Adipocyte (in vitro differentiated cells): ENCODE measurements at regions not wholly inside any gene's neighbourhood (a gene's known extent, or its start where the extent isn't known, plus 50 kb on each side); places are given as distances from the start of the nearest gene placed in this dataset.
"Not testable (repeated sequence)": the region's sequence is repeated elsewhere in the genome, so short reads cannot be mapped to it uniquely, and the experiment has no call there.

Experiments
- DNase-seq: peaks from one replicate; pipeline ENCODE4 v3.0.0-alpha.2; 2015; ENCODE audit warnings: low read depth
- H3K27me3 ChIP-seq: replicated peaks from 2 replicates; pipeline ENCODE4 v1.7.0; 2013; ENCODE audit warnings: mild to moderate bottlenecking, low read length, moderate library complexity; ENCODE audit not compliant: control insufficient read depth, insufficient read depth
- H3K36me3 ChIP-seq: 2 replicates; pipeline ENCODE4 v1.7.0; 2013; ENCODE audit warnings: low read length, mild to moderate bottlenecking, moderate library complexity; ENCODE audit not compliant: control insufficient read depth, insufficient read depth, severe bottlenecking
- H3K4me1 ChIP-seq: 2 replicates; pipeline ENCODE4 v1.7.0; 2013; ENCODE audit warnings: mild to moderate bottlenecking, low read length, moderate library complexity; ENCODE audit not compliant: control insufficient read depth, insufficient read depth
- H3K4me3 ChIP-seq: 2 replicates; pipeline ENCODE4 v1.7.0; 2013; ENCODE audit warnings: mild to moderate bottlenecking, low read length, moderate library complexity
- H3K9ac ChIP-seq: 2 replicates; pipeline ENCODE4 v1.7.0; 2013; ENCODE audit warnings: mild to moderate bottlenecking, low read length, moderate library complexity
- H3K9me3 ChIP-seq: 2 replicates; pipeline ENCODE4 v1.7.0; 2013; ENCODE audit warnings: mild to moderate bottlenecking, low read length, moderate library complexity; ENCODE audit not compliant: control insufficient read depth

DNA sequence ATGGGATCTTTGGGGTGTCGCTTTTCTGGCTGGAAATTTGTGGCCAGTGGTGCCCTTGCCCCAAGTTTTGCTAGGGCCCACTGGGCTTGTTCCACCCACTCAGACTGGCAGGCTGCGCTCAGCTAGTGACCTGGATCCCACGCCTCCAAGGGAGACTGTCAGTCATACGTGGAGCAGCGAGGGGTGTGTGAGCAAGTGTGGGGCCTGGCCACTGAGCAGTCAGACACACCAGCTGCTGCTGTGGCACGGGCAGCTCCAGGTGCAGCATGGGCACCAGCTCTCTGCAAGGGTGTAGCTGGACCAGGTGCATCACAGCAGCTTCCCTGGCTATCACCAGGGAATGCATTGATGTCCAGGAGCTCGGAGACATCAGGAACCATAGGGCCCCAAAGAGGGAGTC is 327.0 kb downstream of the NR4A2 start:
- Histone ChIP-seq H3K9me3 (no peaks in the 10 kb centered on the region), H3K36me3 (no peaks in the 10 kb centered on the region), H3K27me3 (no peaks in the 10 kb centered on the region), H3K4me1 (no peaks in the 10 kb centered on the region), H3K4me3 (no peak overlapping the region), H3K9ac (no peak overlapping the region)
- DNase-seq, result no peak

DNA sequence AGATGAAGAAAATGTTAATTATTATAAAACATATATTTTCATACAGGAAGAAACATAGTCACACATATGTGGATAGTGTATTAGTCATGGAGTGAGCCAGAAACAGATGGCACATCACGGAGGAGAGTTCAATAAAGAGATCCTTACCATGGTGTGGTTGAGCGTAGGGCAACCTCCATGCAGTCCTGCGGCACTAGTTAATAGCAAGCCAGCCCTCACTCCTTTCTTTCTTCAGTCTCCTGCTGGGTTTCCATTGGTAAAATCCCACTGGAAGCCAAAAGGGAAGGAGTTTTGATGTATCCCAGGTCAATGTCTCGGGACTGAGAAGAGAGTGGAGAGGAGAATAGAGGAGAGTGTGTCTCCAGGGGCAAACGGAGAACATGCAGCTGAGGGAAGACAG is 328.1 kb downstream of the NR4A2 start:
- Histone ChIP-seq H3K9ac (no peak overlapping the region), H3K27me3 (no peaks in the 10 kb centered on the region), H3K9me3 (no peaks in the 10 kb centered on the region), H3K4me3 (no peak overlapping the region), H3K4me1 (no peaks in the 10 kb centered on the region), H3K36me3 (no peaks in the 10 kb centered on the region)
- no peak for DNase-seq

DNA sequence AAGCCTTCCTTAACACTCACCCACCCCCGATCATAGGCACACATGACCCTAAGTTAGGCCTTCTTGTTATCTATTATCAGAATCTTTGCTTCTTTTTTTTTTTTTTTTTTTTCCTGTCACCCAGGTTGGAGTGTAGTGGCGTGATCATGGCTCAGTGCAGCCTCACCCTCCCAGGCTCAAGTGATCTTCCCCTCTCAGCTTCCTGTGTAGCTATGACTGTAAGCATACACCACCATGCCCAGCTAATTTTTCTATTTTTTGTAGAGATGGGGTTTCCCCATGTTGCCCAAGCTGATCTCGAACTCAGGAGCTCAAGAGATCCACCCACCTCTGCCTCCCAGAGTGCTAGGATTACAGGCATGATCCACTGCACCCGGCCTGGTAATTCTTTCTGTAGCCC is 328.7 kb downstream of the NR4A2 start:
- H3K9me3 ChIP-seq, result no peaks in the 10 kb centered on the region
- H3K27me3 ChIP-seq, result no peaks in the 10 kb centered on the region
- no peak overlapping the region for H3K4me3 ChIP-seq
- DNase-seq, result no peak
- no peaks in the 10 kb centered on the region for H3K36me3 ChIP-seq
- no peak overlapping the region for H3K9ac ChIP-seq
- no peaks in the 10 kb centered on the region for H3K4me1 ChIP-seq

DNA sequence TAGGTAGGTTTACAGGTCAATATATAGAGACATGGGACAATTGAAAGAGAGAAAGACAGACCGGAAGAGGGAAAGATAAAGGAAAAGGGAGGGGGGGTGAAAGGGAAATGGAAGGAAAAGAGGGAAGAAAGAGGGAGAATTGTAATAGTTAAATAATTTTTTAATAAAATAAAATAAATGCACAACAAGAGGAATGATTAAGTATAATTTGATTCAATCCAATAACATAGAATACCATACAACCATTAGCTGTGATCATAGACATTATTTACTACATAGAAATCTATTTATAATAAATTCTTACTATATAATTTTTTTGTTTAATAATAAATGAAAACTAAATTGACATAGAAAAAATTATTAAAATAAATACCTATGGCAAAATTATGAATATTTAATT is 330.7 kb downstream of the NR4A2 start:
- H3K4me3 ChIP-seq, result no peak overlapping the region
- H3K27me3 ChIP-seq, result no peaks in the 10 kb centered on the region
- H3K4me1 ChIP-seq, result no peaks in the 10 kb centered on the region
- no peaks in the 10 kb centered on the region for H3K9me3 ChIP-seq
- H3K36me3 ChIP-seq, result no peaks in the 10 kb centered on the region
- H3K9ac ChIP-seq, result no peak overlapping the region
- DNase-seq, result no peak

DNA sequence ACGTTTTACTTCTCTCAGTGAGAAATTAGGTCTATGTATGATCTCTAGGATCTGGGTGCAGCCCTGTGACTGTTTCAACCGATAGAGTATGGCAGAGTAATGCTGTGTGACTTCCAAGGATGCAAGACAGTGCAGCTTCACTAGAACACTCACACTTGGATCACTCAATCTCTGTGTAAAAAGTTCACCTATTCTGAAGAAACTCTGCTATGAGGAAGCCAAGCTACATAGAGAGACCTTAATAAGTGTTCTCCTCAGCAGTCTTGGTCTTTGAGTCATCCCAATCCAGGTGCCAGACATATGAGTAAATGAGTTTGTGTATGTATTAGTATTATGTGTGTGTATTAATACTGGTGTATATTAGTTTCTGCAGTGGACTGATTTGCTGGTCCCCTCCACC is 335.0 kb downstream of the NR4A2 start:
- Histone ChIP-seq H3K4me1 (no peaks in the 10 kb centered on the region), H3K27me3 (no peaks in the 10 kb centered on the region), H3K4me3 (no peak overlapping the region), H3K9me3 (no peaks in the 10 kb centered on the region), H3K9ac (no peak overlapping the region), H3K36me3 (no peaks in the 10 kb centered on the region)
- no peak for DNase-seq

DNA sequence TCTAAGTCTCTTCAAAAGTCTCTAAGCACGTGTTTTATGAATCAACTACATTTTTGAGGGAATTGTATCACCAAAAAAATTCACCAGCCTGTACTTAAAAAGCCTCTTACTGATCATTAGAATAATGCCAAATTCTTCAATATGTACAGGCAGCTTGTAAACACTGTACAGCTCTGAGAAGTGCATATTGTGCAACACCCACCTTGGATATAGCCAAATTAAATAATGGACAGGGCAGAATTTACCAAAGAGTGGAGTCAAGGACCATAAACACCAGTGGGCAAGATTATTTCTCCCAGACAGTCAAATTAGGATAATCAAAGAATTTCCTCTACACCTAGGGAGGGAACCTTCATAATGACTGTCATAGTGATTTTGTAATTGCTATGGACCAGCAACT is 338.2 kb downstream of the NR4A2 start:
- H3K4me1 ChIP-seq, result no peaks in the 10 kb centered on the region
- DNase-seq, result no peak
- H3K9ac ChIP-seq, result no peak overlapping the region
- H3K36me3 ChIP-seq, result no peaks in the 10 kb centered on the region
- H3K4me3 ChIP-seq, result no peak overlapping the region
- H3K9me3 ChIP-seq, result no peaks in the 10 kb centered on the region
- no peaks in the 10 kb centered on the region for H3K27me3 ChIP-seq

DNA sequence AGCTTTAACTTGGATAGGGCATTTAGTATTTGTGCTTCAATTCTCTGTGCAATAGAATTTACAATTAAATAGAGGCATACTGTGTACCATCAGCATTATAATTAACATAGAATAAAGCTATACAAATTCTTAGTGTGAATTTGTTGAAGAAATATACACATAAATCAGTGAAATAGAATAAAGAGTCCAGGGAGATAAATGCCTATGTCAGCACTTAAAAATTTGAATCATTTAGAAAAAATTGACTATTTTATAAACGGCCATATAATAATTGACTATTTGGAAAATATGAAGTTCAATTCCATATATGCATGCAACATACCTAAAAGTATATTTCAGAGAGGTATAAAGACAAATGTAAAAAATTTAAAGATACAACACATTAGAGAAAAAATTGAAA is 348.7 kb downstream of the NR4A2 start:
- Histone ChIP-seq H3K9me3 (no peaks in the 10 kb centered on the region), H3K36me3 (no peaks in the 10 kb centered on the region), H3K9ac (no peak overlapping the region), H3K4me3 (no peak overlapping the region), H3K27me3 (no peaks in the 10 kb centered on the region), H3K4me1 (no peaks in the 10 kb centered on the region)
- DNase-seq, result no peak

DNA sequence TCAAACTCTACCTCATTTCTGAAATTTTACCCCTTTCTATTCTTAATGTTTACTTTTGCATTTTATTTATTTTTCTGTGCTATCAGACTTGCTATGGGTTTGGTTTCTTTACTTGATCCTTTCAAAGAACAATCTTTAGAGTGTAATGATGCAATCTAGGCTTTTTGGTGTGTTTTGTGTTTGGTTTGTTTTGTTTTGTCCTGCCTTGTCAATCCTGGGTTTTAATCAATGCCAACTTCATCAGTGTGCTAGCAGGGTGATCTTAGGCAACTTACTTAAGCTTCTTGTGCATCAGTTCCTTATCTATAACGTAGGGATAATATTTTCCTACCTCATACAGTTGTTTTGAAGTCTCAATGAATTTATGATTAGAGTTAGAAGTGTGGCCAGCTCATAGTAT is 350.4 kb downstream of the NR4A2 start:
- H3K4me3 ChIP-seq, result no peak overlapping the region
- H3K4me1 ChIP-seq, result no peaks in the 10 kb centered on the region
- H3K36me3 ChIP-seq, result no peaks in the 10 kb centered on the region
- DNase-seq, result peak; percentile 22
- H3K9ac ChIP-seq, result no peak overlapping the region
- H3K9me3 ChIP-seq, result no peaks in the 10 kb centered on the region
- H3K27me3 ChIP-seq, result no peaks in the 10 kb centered on the region

DNA sequence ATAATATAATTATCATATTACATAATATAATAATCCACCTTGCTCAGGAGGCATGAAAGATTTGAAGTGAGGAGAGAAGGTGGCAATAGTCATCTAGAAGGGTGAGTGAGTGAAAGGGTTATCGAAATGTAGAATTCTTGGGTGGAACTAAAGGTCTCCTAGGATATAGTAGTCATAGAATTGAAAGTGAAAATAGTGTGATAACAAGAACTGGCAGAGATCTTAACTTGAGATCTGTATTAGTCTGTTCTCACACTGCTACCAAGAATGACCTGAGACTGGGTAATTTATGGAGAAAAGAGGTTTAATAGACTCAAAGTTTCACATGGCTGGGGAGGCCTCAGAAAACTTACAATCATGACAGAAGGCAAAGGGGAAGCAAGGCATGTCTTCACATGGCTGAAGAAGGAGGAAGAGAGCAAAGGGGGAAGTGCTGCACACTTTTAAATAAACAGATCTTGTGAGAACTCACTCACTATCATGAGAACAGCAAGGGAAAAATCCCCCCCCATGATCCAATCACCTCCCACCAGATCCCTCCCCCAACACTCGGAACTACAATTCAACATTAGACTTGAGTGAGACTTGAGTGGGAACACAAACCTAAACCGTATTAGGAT is 351.5 kb downstream of the NR4A2 start:
- H3K9me3 ChIP-seq, result no peaks in the 10 kb centered on the region
- DNase-seq, result no peak
- H3K4me1 ChIP-seq, result no peaks in the 10 kb centered on the region
- H3K36me3 ChIP-seq, result no peaks in the 10 kb centered on the region
- H3K27me3 ChIP-seq, result no peaks in the 10 kb centered on the region
- H3K4me3 ChIP-seq, result no peak overlapping the region
- no peak overlapping the region for H3K9ac ChIP-seq

DNA sequence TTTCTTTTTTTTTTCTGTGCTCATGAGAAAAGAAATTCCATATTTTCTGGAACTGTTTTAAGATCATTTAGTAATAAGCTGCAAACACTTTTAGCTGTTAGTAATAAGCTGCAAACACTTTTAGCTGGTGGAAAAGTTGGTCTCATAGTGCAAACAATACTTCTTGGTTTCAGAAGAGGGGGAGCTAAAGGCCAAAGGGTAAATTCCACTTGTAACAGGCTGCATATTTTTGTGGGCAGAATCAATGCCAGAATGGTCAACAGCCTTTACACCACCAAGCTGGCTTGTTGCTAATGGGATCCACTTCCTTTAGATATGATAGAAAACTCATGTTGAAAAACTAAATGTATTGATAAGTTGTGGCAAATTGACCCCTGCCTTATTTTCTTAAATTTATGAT is 356.8 kb downstream of the NR4A2 start:
- DNase-seq, result peak; percentile 45
- Histone ChIP-seq H3K4me3 (no peak overlapping the region), H3K9ac (no peak overlapping the region), H3K27me3 (no peaks in the 10 kb centered on the region), H3K4me1 (no peaks in the 10 kb centered on the region), H3K9me3 (no peaks in the 10 kb centered on the region), H3K36me3 (no peaks in the 10 kb centered on the region)

DNA sequence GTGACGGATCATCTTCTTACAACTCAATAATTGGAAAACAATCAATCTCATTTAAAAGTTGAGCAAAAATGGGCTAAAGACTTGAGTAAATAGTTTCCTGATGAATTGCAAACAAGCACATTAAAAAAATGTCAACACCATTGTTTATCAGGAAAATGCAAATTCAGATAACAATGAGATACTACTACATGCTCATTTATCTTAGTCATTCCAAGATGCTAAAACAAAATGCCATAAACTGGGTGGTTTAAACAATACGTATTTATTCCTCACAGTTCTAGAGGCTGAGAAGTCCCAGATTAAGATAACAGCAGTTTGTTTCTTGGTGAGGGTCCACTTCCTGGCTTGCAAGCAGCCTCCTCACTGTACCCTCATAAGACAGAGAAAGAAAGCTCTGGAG is 359.6 kb downstream of the NR4A2 start:
- no peaks in the 10 kb centered on the region for H3K36me3 ChIP-seq
- H3K9ac ChIP-seq, result no peak overlapping the region
- H3K4me3 ChIP-seq, result no peak overlapping the region
- H3K4me1 ChIP-seq, result no peaks in the 10 kb centered on the region
- no peak for DNase-seq
- no peaks in the 10 kb centered on the region for H3K27me3 ChIP-seq
- H3K9me3 ChIP-seq, result no peaks in the 10 kb centered on the region

DNA sequence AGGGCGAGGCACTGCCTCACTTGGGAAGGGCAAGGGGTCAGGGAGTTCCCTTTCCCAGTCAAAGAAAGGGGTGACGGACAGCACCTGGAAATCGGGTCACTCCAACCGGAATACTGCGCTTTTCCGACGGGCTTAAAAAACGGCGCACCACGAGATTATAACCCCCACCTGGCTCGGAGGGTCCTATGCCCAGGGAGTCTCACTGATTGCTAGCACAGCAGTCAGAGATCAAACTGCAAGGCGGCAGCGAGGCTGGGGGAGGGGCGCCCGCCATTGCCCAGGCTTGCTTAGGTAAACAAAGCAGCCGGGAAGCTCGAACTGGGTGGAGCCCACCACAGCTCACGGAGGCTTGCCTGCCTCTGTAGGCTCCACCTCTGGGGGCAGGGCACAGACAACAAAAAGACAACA is 366.5 kb downstream of the NR4A2 start:
- DNase-seq, H3K27me3 ChIP-seq, H3K4me3 ChIP-seq, H3K9me3 ChIP-seq, H3K4me1 ChIP-seq, H3K36me3 ChIP-seq, H3K9ac ChIP-seq: not testable (repeated sequence)
